CD4-positive, alpha-beta T cell treated with Interleukin-21 for 1 hour (primary cell): ENCODE measurements at regions not wholly inside any gene's neighbourhood (a gene's known extent, or its start where the extent isn't known, plus 50 kb on each side); places are given as distances from the start of the nearest gene placed in this dataset.
"Not testable (repeated sequence)": the region's sequence is repeated elsewhere in the genome, so short reads cannot be mapped to it uniquely, and the experiment has no call there.

Experiments
- DNase-seq: peaks from one replicate; pipeline ENCODE4 v3.0.0-alpha.2; 2020

DNA sequence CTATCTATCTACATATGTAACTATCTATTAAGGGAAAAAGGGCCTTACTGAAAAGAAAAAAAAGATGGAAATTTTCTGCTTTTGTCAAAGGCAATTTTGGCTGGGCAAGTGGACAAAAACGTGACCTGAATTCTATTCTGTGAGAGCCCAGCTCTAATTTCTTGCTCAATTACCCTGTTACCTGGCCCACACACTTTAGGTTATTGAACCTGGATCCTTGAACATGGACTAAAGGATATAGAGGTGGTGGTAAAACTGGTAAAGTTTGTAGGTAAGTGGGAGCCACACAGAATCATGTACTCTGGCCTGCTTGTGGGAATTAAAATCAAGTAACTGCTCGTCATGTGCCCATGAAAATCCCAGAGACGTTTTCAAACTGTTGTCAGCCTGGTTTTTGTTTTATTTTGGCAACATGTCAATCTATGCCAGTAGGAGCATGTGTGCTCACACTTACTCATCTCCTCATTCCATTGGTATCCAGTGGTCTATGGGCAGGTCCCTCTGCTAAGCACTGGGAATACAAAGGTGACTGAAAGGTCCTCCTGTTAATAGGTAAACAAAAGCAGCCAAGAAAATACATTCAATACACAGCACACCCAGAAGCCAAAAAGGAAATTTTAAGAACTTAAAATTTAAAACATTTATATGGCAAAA is 113.7 kb upstream of the WARS2 start:
- DNase-seq: no peak

DNA sequence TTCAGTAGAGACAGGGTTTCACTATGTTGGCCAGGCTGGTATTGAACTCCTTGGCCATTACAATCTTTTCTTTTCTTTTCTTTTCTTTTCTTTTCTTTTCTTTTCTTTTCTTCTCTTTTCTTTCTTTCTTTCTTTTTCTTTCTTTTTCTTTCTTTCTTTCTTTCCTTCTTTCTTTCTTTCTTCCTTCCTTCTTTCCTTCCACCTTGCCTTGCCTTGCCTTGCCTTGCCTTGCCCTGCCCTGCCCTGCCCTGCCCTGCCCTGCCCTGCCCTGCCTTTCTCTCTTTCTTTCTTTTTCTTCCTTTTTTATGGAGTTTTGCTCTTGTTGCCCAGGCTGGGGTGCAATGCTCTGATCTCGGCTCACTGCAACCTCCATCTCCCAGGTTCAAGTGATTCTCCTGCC is 112.5 kb upstream of the HAO2 start:
- DNase-seq: not testable (repeated sequence)

DNA sequence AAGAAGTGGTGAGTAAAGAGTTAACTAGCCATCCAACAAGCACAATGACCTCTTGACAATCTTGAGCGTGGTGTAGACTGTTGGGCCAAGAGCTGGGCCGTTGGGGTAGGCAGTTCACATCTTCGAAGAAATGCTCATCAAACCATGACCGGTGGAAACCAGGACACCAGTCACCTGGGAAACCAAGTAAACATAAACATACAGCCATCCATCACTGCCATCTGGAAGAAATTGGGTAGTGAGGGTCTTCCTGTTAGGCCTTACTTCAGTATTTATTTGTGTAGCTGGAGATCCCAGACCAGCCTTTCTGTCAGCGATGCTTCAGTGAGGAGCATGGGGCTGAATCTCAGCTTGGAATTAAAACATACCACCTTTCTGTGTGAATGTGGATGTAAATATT is 108.1 kb upstream of the HAO2 start:
- no peak for DNase-seq

DNA sequence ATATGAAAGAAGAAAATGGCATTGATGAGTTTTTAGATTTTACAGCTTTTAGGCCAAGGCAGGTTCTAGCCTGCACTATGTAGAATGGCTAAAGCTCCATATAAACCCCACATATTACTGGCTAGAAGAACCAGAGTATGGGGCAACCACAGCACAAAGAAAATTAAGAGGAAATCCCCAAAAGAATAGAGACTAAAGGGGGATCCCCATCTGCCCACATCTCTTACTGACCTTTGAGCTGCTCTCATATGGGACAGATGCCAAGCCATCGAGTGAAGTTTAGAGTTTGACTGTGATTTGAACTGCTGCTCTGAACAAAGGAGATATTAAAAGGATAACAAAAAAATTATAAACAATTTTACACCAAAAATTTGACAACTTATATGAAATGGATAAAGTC is 102.2 kb upstream of the HAO2 start:
- DNase-seq: no peak

DNA sequence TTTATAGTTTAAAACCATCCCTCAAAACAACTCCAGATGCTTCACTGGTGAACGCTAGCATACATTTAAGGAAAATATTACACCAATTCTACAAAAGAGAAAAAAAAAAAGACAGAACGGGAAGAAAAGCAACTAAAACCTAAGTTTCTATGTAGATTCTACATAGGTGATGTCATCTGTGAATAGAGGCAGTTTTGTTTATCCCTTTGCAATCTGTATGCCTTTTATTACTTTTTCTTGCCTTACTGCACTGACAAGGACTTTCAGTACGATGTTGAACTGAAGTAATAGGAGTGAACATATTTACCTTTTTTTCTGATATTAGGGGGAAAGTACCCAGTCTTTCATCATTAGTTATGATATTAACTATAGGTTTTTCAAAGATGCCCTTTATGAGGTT is 101.7 kb upstream of the HAO2 start:
- no peak for DNase-seq

DNA sequence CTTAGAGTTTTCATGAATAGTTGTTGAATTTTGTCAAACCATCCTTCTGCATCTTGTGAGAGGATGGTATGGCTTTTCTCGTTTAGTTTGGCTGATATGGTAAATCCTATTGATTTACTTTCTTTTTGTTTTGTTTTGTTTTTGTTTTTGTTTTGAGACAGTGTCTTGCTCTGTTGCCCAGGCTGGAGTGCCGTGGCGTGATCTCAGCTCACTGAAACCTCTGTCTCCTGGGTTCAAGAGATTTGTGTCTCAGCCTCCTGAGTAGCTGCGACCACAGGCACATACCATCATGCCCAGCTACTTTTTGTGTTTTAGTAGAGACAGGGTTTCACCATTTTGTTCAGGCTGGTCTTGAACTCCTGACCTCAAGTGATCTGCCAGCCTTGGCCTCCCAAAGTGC is 101.3 kb upstream of the HAO2 start:
- not testable (repeated sequence) for DNase-seq

DNA sequence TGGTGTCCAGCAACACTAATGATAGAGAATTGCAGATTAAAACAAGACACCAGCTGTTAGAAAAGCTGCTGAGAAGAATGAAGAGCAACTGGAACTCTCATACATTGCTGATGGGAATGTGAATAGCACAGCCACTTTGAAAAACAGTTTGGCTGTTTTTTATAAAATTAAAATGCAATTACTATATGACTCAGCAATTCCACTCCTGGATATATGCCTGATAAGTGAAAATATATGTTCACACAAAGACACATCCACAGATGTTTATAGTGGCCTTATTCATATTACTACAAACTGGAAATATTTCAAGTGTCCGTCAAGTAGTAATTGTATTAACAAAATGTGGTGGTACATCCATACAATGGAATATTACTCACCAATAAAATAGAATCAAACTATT is 99.7 kb upstream of the HAO2 start:
- DNase-seq: no peak

DNA sequence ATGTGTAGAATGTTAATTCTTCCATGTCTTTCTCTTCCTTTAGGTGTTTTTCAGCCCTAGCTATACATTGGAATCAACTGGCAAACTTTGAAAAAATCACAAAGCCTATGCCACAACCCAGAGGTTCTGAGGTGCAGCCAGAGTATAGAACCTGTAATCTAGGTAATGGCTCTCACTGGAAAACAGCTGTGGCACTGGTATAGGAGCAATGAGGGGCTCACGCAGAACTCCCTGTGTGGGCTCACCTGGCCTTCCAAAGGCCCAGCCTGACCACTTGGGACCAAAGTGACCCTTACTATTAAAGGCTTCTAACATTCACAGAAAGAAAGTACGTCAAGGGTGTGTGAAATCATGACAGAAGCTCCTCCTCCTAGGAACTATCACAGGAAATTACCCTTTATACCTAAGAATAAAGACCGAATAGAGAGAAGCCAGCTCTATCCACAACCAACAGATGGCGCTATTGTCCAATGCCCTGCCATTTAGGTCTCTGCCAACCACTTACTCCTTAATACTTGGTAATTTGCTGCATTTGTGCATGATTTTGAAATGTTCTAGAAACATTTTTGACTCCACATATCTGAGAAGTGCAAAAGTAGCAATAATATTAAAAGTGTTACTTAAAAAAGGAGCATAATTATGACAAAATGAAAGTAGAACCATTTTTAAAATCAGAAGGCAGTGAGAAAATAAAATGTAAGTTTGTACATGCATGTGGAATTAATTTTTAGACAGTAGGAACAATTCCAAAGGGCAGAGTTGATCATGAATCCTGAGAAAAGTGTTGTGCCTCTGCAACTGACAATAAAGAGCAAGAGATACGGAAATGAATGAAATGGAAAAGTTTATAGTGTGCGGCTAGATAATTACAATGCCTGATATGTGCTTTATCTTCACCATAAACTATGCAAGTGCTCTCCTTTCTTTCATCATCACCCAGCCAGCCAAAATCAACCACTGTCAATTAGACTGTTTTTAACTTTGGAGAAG is 93.1 kb upstream of the HAO2 start:
- peak; percentile 40 for DNase-seq

DNA sequence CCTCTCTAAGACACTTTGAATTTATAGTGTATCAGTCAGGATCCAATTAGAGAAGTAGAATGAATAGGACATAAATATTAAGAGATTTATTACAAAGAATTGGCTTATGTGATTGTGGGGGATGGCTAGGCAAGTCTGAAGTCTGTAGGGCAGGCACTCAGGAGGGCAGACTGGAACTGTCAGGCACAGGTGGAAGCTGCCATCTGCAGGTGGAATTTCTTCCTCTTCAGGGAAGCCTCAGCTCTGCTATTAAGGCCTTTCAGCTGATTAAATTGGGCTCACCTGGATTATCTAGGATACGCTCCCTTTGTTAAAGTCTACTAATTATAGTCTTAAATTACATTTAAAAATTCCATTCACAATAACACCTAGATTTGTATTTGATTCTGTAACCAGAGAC is 92.0 kb upstream of the HAO2 start:
- DNase-seq: no peak

DNA sequence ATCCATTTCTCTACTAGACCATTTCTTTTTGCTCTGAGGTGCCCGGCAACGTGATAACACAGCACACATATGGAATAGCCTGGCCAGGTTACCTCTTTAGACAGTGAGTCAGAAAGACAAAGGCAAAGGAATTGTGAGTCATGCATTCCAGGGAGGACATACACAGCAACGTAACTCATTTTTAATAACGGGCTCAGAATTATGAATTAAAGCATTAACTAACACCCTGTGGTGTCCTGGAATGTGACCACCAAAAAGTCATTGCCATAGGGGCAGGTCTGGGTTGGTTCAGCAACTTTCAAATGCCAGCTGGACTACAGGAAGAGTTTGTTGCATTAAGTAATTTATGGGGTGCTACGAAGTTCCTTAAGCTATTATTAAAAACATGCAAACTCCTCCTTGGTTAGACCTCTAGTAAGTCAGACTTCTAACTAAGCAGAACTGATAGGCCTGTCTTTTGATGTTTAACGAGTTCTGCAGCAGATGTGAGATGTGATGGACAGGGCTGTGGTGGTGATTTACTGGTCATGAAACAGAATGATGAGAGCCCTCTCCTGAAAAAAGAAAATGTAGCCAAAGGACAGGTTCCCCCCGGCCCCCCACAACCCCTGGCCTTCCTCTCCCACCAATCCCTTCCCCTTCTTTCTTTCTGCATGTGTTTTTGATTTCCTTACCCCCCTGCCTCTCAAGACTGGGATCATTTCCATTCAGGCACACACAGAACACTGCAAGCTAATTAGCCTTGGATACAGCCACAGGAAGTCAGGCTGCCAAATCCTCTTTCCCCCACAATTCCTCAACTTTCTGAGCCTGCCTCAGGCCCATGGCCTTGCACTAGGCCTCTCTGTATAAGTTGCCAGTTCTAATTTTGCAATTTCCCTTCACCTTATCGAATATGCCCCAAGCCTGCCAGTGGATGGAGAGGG is 88.9 kb upstream of the HAO2 start:
- no peak for DNase-seq

DNA sequence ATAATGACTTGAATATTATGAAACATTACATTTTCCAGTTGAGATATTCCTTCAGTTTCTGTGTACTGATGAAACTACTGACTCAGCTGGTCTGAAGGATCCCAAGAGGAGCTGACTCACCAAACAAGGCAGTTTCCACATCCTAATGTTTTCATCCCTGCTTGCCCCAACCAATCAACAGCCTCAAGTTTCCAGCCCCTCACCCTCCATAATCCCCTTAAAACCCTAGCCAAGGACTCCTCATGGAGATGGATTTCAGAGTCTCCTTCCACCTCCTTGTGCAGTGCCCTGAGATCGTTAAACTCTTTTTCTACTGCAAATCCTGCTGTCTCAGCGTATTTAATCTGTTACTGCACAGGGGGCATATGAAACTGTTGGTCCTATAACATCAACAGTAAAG is 83.1 kb upstream of the HAO2 start:
- DNase-seq: no peak

DNA sequence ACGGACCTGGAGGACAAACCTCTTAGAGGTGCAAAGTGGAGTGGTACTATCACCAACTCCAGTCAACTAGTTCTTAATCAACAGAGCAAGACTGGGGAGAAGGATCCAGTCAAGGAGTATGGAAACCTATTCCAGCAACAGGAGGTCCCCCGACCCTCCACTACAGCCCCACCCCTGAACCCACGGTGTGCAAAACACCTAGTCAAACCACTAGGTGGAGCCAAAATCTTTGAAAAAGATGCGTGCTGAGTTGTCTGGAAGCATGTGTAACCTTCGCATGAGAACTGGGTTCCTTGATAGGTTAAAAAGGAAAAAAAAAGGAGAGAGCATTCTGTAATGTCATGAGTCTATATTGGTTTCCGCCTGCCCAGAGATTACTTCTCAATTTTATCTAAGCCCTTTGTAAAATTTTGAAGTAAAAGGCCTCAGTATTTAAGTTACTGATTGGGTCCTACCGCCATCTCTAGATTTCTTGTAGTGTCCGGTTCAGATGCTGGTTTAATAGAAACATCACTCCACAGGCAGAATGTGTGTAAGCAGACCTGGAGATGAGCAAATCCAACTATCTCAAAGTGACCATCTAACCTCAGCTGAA is 81.9 kb upstream of the HAO2 start:
- DNase-seq: peak; percentile 34

DNA sequence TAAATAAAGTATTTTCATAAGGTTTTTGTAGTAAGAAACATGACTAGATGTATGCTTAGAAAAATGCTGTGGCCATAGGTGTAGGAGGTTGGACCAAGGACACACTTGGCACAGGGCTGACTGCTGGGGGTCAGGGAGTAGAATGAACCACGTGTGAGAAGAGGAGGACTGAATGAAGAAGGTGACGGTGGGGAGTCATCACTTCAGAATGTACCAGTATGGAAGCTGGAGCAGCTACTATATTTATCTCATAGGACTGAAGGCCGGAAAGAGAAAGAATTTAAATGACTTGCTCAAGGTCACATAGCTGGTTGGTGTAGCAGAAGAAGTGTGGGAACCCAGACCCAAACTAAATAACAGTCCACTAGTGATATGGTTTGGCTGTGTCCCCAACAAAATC is 79.8 kb upstream of the HAO2 start:
- no peak for DNase-seq

DNA sequence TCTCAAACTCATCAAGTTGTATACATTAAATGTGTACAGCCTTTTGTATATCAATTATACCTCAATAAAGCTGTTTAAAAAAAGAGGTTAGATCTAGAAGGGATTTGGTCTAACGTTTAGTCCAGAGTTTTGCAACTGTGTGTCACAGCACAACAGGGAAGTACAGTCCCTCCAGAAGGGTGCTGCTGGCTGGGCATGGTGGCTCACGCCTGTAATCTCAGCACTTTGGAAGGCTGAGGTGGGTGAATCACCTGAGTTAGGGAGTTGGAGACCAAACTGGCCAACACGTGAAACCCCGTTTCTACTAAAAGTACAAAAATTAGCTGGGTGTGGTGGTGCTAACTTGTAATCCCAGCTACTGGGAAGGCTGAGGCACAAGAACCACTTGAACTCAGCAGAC is 78.3 kb upstream of the HAO2 start:
- DNase-seq: no peak

DNA sequence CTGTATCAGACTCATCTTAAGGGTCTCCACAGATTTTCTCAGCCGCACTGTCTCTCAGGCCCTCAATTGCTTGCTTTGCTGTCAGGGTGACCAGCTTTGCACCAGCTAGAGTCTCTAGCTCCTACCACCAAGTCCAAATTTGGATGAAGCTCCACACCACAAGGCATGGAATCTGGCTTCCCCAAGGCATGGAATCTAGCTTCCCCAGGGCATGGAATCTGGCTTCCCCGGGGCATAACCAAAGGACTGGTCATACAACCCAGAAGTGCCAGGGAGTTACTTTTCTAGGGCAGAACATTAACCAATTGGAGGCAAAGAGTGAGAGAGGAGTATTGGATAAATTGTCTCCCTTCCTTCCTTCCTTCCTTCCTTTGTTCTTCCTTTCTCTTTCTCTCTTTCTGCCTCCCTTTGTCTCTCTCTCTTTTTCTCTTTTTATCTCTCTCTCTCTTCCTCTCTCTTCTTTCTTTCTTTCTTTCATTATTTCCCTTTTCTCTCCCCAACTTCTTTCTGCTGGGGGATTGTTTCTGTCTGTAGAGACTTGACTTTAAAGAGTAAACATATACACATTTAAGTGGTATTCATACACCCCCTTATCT is 76.9 kb upstream of the HAO2 start:
- DNase-seq: no peak

DNA sequence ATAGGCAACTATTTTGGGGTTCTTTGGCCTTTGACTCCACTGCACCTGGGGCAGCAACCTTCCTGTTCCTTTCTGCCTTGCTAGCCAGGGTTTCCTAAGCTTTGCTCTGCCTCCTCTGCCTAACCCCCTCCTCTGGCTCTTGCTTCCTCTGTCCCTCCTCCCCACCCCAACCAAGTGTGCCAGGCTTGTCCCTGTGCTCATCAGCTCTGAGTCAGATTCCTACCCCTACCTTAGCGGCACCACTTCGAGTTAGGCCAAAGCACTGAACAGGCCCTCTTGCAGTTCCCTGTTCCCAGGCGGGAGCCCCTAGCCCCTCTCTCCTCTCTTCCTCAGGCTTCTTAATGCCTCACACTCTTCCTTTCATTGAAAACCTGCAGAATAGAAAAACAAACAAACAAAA is 74.8 kb upstream of the HAO2 start:
- DNase-seq: no peak

DNA sequence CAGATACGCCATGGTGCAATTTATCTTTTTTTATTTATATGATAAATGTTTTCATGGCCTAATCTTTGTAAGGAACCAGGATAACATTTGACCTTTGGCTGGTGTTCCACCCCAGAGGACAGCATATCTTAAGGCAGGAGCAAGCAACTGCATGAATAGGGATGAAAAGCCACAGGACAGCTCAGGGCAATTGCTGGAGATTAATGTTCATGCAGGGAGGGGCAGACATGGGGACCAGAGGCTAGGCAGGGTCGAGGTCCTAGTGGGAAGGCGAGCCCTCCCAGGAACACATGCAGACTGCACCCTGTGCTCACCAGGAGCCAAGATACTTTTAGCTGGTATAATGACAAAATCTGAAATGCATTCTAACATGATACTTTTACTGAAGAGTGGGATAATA is 74.4 kb upstream of the HAO2 start:
- no peak for DNase-seq

DNA sequence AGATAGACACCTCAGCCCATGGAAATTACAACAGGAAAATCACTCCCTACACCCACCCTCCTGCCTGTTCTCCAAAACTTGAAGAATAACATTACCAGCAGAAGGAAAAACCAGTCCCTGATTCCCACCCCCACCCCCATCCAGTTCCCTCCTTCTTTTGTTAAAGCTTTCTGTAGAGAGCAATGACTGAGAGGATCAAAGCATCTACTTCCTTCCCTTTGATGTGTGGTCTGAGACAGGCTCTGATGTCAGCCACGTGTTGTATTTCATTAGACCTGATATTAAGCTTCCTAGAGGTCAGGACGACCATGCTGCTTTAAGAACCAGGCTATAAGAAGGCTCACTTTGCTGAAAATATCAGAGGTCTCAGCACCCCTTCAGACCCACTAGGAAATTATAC is 73.9 kb upstream of the HAO2 start:
- DNase-seq: peak; percentile 5

DNA sequence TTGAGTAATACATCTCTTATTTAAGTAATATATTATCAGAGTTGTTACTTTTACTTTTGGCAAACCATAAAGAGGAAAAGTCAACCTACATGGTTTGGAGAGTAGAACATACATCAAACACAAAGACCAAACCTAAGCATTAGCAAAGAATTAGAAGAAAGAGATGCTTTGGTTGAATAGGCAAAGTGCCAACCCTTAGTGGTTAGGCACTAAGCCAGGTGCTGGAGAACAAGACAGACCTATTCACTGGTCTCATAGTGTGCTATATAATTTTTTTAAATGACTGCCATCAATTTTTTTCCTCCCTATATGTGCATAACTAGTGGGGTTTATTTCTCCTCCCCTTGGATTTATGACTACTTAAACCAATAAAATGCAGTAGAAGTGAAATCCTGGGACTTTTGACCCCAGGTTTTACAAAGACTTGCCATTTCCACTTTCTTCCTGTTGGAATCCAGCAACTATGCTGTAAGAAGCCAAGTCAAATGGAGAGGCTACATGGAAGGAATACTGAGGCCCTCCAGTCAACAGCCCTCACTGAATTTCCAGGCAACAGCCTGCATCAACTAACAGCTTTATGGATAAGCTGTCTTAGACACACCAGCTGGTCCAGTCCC is 69.8 kb upstream of the HAO2 start:
- no peak for DNase-seq

DNA sequence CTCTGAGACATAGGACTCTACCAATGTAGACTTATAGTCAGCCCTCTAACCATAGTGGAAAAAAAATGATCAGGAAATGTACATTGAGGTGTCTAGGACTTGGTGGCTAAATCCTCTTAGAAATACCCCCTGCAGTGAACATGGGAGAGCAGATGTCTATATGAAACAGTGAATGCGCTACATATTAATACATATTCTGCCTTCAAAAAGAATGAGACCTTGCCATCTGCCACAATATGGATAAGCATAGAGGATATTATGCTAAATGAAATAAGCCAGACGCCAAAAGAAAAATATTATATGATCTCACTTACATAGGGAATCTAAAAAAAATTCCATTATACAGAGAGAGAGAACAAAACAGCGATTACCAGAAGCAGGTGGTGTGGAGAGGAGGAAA is 66.6 kb upstream of the HAO2 start:
- DNase-seq: no peak

DNA sequence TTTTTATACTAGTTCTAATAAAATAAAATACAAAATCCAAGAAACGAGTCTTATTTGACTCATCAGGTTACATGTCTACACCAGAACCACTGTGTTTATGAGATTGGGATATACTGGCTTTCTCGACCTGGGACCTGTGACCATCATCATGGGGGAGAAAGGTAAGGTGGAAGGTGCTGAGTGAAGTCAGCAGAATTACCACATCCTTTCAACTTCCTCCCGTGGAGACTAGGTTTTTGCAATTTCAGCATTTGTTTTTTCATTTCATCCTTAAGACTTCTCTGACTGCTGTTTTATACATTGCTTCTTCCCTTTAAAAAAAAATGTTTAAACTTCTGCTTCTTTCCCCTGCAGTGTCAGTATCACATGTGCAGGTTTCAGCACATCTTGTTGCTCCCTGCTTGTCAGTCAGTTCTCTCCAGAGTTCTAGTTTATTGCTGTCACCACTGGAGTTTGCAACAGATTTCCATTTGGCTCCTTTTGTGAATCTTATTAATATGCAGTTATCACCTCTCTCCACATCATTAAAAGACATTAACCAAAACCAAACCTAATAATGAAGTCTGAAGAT is 60.4 kb upstream of the HAO2 start:
- DNase-seq: no peak

DNA sequence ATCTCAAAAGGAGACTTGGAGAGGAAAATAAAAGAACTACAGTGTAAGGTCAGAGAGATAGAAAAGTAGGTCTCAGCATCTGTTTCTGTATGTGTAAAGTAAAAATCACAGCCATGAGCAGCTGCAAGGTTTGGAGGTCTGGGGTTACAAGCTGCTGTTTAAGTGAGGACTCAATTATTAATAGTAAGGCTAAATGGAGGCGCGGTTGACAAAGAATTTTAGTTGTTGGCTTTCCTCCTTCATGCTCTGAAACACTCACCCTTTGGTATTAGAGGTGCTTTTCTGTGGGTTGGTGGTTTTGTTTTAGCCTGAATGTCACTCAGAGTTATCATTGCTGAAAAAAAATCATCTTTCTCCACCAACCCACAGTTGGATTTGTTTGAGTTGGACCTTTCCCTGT is 59.8 kb upstream of the HAO2 start:
- DNase-seq: no peak
